Uterus (tissue), 2 donors: ENCODE measurements at regions not wholly inside any gene's neighbourhood (a gene's known extent, or its start where the extent isn't known, plus 50 kb on each side); places are given as distances from the start of the nearest gene placed in this dataset.

ENCODE experiments used
- POLR2A ChIP-seq, 2 donors: fragments of 450-650 bp; IDR thresholded peaks; one replicate each; pipeline ENCODE4 v1.6.1; 2016; ENCODE audit warnings: antibody characterized with exemption in 2 of 2, mild to moderate bottlenecking in 1 of 2, moderate library complexity in 1 of 2
- TF ChIP-seq, protein P1 (sequence below), 4 experiments: fragments of 200-600 bp in 2 of 4; fragments of 450-650 bp in 2 of 4; sonication (generic) in 2 of 4; IDR thresholded peaks; one replicate each; pipeline ENCODE4 v1.5.1; 2016 to 2019; ENCODE audit warnings: antibody characterized with exemption in 4 of 4, mild to moderate bottlenecking in 2 of 4, moderate library complexity in 1 of 4

- TF ChIP-seq, protein P1, sequence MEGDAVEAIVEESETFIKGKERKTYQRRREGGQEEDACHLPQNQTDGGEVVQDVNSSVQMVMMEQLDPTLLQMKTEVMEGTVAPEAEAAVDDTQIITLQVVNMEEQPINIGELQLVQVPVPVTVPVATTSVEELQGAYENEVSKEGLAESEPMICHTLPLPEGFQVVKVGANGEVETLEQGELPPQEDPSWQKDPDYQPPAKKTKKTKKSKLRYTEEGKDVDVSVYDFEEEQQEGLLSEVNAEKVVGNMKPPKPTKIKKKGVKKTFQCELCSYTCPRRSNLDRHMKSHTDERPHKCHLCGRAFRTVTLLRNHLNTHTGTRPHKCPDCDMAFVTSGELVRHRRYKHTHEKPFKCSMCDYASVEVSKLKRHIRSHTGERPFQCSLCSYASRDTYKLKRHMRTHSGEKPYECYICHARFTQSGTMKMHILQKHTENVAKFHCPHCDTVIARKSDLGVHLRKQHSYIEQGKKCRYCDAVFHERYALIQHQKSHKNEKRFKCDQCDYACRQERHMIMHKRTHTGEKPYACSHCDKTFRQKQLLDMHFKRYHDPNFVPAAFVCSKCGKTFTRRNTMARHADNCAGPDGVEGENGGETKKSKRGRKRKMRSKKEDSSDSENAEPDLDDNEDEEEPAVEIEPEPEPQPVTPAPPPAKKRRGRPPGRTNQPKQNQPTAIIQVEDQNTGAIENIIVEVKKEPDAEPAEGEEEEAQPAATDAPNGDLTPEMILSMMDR (IDR thresholded peaks at IDR 0.05): no peak
- TF ChIP-seq POLR2A (IDR thresholded peaks at IDR 0.05): no peak
These were observed 174.2 kb upstream of the C9orf72 start for GRCh38 chr9:27747450-27747849.
